Osteoblast (primary cell): ENCODE measurements at regions not wholly inside any gene's neighbourhood (a gene's known extent, or its start where the extent isn't known, plus 50 kb on each side); places are given as distances from the start of the nearest gene placed in this dataset.

Experiments used
- DNase-seq: peaks from one replicate; pipeline ENCODE4 v3.0.0; 2011; ENCODE audit warnings: low spot score, mixed read lengths; ENCODE audit not compliant: insufficient read length; ENCODE audit errors: missing footprints
- H2AFZ ChIP-seq: 2 replicates; pipeline ENCODE4 v1.6.0; 2011; ENCODE audit warnings: mild to moderate bottlenecking, low read length
- H3K27ac ChIP-seq: 2 replicates; pipeline ENCODE4 v1.5.1; 2011; ENCODE audit warnings: mild to moderate bottlenecking, low read depth, low read length, moderate library complexity
- H3K27me3 ChIP-seq: 2 replicates; pipeline ENCODE4 v1.6.0; 2012; ENCODE audit warnings: mild to moderate bottlenecking, control low read depth, inconsistent platforms, low read length, moderate library complexity; ENCODE audit not compliant: insufficient read depth
- H3K36me3 ChIP-seq: 2 replicates; pipeline ENCODE4 v1.5.1; 2011; ENCODE audit warnings: mild to moderate bottlenecking, low read length, control low read depth, moderate library complexity; ENCODE audit not compliant: insufficient read depth
- H3K4me1 ChIP-seq: 2 replicates; pipeline ENCODE4 v1.5.1; 2011; ENCODE audit warnings: mild to moderate bottlenecking, low read length, control low read depth, moderate library complexity; ENCODE audit not compliant: insufficient read depth
- H3K4me2 ChIP-seq: 2 replicates; pipeline ENCODE4 v1.6.0; 2011; ENCODE audit warnings: mild to moderate bottlenecking, low read length; ENCODE audit not compliant: insufficient read depth
- H3K4me3 ChIP-seq: fragments of 200-600 bp; sonication (generic); 3 replicates; pipeline ENCODE4 v1.5.1; 2012; ENCODE audit warnings: mild to moderate bottlenecking, low read length, inconsistent platforms; ENCODE audit not compliant: insufficient read depth
- H3K79me2 ChIP-seq: 2 replicates; pipeline ENCODE4 v1.6.0; 2012; ENCODE audit warnings: mild to moderate bottlenecking, low read length, control low read depth, inconsistent platforms; ENCODE audit not compliant: insufficient read depth
- H3K9me3 ChIP-seq: 2 replicates; pipeline ENCODE4 v1.5.1; 2011; ENCODE audit warnings: low read depth, low read length, control low read depth
- H4K20me1 ChIP-seq: 2 replicates; pipeline ENCODE4 v1.6.0; 2012; ENCODE audit warnings: mild to moderate bottlenecking, low read length, control low read depth; ENCODE audit not compliant: insufficient read depth
- CTCF ChIP-seq: IDR thresholded peaks from 2 replicates; pipeline ENCODE4 v1.5.1; 2011; ENCODE audit warnings: mild to moderate bottlenecking, low read depth, low read length, moderate library complexity; ENCODE audit errors: extremely low read depth

DNA sequence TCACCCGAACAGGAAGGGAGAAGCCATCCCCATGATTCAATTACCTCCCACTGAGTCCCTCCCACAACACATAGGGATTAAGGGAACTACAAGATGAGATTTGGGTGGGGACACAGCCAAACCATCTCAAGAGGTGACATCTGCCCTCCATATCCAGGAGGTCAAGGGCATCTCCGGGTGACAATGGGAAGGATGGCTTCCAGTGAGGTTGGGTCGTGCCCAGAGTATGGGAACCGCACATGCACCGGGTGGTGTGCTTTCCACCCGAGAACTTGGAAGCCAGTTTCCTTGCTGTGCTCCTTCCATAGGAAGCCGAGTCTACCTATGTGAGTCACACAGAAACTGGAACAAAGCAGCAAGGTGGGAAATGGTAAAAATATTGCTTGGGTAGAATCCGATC, 216.9 kb upstream of the SALL3 start:
- no peak overlapping the region for H2AFZ ChIP-seq
- no peaks in the 10 kb centered on the region for H3K27me3 ChIP-seq
- H3K4me3 ChIP-seq = no peak overlapping the region
- no peak for DNase-seq
- H3K79me2 ChIP-seq = no peaks in the 10 kb centered on the region
- no peaks in the 10 kb centered on the region for H4K20me1 ChIP-seq
- TF ChIP-seq CTCF = no peak
- no peaks in the 10 kb centered on the region for H3K4me1 ChIP-seq
- H3K27ac ChIP-seq = no peak overlapping the region
- H3K36me3 ChIP-seq = no peaks in the 10 kb centered on the region
- no peak overlapping the region for H3K4me2 ChIP-seq
- peaks cover 4% of the 10 kb centered on the region for H3K9me3 ChIP-seq

DNA sequence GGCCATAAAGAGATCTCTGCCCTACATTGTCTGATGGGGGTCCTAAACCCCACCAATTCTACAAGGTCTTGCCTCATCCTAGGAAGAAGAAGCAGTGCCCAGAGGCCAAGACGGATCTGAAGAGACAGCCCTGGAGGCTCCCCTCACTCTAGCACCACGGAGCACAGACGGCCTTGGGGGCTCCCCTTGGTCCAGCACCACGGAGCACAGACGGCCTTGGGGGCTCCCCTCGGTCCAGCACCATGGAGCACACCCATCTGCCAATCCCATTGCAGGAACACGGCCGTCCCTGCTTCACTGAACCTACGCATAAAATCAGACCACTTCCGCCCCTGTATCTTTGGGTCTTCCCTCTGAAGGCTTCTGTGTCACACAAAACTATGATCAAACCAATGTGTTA, 215.1 kb upstream of the SALL3 start:
- Histone ChIP-seq H3K36me3 (no peaks in the 10 kb centered on the region), H3K27me3 (no peaks in the 10 kb centered on the region), H3K4me1 (no peaks in the 10 kb centered on the region), H3K4me3 (no peak overlapping the region), H3K79me2 (no peaks in the 10 kb centered on the region), H3K27ac (no peak overlapping the region), H2AFZ (no peak overlapping the region), H4K20me1 (no peaks in the 10 kb centered on the region), H3K9me3 (no peaks in the 10 kb centered on the region), H3K4me2 (no peak overlapping the region)
- DNase-seq = no peak
- TF ChIP-seq CTCF = no peak

GRCh38 chr18:78765142-78765541, 214.5 kb upstream of the SALL3 start:
- Histone ChIP-seq H2AFZ (no peak overlapping the region), H3K4me3 (no peak overlapping the region), H3K36me3 (no peaks in the 10 kb centered on the region), H3K9me3 (no peaks in the 10 kb centered on the region), H4K20me1 (no peaks in the 10 kb centered on the region), H3K79me2 (no peaks in the 10 kb centered on the region), H3K4me1 (no peaks in the 10 kb centered on the region), H3K27me3 (no peaks in the 10 kb centered on the region), H3K4me2 (no peak overlapping the region), H3K27ac (no peak overlapping the region)
- no peak for TF ChIP-seq CTCF
- no peak for DNase-seq

- H3K36me3 ChIP-seq = no peaks in the 10 kb centered on the region
- no peaks in the 10 kb centered on the region for H3K79me2 ChIP-seq
- no peak overlapping the region for H2AFZ ChIP-seq
- H3K4me1 ChIP-seq = no peaks in the 10 kb centered on the region
- no peak overlapping the region for H3K27ac ChIP-seq
- H3K27me3 ChIP-seq = no peaks in the 10 kb centered on the region
- TF ChIP-seq CTCF = no peak
- H3K4me3 ChIP-seq = no peak overlapping the region
- H4K20me1 ChIP-seq = no peaks in the 10 kb centered on the region
- H3K4me2 ChIP-seq = no peak overlapping the region
- no peak for DNase-seq
- no peaks in the 10 kb centered on the region for H3K9me3 ChIP-seq
Observed at GRCh38 chr18:78765637-78766281, 213.9 kb upstream of the SALL3 start.
